ENCODE measurements at regions not wholly inside any gene's neighbourhood (a gene's known extent, or its start where the extent isn't known, plus 50 kb on each side); places are given as distances from the start of the nearest gene placed in this dataset.
"Not testable (repeated sequence)": the region's sequence is repeated elsewhere in the genome, so short reads cannot be mapped to it uniquely, and the experiment has no call there.

DNA sequence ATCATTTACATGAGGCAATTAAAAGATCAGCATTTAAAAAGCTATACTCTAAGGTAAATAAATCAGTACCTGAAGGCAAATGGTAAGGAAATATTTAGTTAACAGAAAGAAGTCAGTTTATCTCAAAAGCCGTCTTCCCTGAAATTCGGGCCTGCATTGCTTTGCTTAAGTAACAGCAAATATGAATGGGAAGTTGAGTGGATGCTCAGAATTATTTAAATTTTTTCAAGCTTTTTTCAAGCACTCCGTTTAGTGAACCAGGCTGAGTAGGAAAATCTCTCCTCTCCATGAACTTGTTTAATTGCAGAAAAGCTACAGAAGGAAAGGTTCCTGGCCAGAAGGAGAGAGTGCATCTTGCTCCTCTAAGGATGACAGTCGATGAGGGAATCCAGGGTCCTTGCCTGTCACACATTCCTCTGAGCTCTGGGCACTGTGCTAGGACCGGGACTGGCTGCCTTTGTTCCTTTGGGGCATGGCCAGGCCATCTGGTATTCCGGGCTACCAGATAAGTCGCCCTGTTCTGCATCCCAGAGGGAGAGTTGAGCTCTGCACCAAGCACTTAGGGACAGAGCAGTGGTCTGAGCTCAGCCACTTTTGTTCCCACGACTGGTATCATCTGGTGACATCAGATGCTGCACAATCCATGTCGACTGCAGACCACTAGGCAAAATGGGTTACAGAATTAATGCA, 77.6 kb downstream of the RIN2 start:
- DNase-seq = no peak

DNA sequence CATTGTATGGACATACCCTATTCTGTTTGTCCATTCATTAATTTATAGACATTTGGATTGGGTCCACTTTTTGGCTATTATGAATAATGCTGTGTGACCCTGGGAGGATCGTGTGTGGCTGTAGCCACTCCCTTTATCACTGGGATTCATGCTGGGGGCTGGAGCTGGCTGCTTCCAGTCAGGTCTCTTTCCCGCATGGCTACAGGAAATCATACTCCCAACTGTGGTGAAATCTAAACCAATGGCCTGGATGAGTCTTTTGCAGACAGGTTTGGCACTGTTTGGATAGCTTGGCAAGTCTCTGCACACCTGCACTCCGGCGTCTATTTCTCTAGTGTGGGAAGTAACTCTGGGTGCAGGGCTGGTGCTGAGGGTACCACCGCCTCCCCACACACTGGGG, 80.4 kb downstream of the RIN2 start:
- DNase-seq = no peak

DNA sequence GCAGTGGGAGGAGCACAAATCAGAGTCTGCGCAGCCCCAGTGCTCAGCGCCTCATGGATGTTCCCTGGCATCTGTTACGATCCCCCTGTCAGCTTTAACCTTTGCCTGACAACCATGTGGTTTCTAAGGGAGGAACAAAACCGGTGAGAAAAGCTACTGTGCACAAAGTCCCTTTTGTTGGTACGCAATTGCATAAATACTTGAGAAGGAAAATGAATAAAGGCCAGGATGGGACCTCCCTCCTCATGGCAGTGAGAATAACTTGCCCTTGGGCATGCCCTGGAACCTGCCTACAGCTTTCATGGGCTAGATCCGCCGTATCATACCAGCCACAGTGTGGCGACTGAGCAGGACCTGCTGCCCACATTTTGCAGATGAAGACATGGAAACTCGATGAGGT, 81.0 kb downstream of the RIN2 start:
- DNase-seq = no peak

DNA sequence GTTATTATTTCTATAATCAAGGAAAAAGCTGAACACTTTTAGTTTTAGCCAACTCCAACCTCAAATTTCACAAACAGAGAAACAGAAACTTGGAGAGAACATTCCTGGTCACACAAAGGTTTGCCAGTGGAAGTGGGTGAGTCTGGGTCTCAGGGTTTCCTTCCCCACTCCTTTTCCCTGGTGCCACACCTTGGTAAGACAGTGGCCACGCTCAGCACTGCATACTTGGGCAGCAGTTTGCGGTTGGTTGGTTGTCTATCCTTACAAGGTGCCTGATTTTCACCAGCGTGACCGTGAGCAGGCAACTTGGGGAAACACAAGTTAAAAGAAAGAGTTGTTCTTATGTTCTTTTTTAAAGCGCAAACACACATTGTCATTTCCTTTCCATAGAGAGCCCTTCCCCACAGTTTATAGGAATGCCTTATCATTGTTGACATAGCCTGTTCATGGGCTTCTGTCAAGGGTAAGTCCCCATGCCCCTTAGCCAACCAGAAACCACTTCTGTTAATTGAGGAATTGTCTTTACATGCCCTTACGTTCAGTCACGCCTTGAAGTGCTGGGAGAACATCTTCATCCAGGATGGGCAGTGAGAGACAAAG, 82.2 kb downstream of the RIN2 start:
- DNase-seq = no peak

DNA sequence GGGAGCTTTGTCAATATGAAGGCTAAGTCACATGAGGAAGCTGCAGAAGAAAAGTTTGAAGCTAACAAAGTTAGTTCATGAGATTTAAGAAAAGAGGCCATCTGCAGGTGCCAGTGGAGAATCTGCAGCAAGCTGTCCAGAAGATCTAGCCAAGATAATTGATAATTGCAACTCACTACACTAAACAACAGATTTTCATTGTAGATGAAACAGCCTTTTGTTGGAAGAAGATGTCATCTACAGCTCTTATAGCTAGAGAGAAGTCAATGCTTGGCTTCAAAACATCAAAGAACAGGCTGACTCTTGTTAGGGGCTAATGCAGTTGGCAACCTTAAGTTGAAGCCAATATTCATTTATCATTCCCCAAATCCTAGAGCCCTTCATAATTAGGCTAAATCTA, 83.7 kb downstream of the RIN2 start:
- DNase-seq = no peak

DNA sequence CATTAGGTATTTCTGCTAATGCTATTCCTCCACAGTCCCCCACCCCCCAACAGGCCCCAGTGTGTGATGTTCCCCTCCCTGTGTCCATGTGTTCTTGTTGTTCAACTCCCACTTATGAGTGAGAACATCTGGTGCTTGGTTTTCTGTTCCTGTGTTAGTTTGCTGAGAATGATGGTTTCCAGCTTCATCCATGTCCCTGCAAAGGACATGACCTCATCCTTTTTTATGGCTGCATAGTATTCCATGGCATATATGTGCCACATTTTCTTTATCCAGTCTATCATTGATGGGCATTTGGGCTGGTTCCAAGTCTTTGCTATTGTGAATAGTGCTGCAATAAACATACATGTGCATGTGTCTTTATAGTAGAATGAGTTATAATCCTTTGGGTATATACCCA, 86.8 kb downstream of the RIN2 start:
- not testable (repeated sequence) for DNase-seq

DNA sequence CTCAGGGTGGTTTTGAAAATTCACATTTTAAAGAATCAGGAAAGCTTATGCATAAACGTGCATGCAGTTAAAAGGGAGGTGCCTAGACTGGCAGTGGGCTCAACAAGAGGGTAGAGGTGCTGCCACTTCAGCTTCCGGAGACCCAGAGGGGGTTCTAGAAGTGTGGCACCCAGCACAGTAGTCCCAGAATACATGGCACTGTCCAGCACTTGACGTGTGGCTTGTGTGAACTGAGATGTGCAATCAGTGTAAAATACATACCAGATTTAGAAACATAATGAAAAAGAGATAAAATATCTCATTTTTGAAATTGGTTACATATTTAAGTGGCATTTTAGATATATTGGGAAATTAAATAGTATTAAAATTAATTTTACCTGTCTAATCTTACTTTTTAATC, 89.3 kb downstream of the RIN2 start:
- no peak for DNase-seq

DNA sequence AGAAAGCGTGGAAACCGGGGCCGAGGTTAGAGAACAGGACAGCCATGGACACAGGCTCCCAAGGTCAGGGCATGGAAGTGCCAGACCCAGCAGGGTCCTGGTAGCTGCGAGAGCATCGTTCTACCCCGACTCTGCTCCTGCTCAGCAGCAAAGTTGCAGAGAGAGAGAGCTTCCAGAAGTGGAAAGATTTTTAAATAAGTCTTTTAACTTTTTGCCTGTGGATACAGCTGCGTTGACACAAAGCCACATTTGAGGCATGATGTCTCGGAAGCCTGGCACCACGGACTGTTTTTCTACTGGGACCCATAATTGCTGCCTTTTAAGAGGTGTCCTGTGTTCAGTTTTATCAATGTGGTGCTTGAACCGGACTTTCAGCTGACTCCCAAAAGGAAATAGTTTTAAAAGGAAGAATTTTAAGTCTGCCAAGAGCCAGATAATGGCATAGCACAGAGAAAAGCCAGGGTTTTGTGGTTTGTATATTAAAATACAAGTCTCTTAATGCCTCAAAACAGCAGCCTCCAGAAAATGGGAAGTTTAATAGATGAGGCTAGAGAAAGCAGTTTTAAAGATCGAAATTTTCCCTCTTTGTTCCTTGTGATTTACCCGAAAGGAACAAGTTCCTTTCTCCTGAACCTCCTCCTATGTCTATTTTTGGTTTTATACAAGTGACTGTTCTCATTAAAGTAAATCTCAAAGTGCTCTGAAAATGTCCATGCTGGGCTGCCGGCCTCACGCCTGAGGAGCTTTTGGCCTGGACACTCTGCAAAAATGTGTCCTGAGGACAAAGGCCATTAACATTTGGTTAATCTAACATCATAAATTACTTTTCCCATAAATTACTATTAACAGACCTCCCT, 91.5 kb downstream of the RIN2 start:
- DNase-seq = no peak

DNA sequence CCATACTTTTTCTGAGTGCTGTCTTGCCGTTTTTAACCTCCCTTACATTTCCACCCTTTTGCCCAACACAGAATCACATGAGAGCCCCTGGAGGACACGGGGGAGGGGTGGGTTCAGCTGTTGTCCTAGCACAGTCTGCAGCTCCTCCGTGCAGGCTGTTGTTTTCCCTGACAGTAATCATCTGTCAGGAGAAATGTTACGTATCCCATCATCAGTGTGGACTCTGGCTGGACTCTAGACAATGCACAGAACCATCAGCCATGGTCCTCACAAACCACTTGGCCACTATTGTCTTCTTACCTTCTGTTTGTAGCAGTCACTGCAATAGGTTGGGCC, 92.1 kb downstream of the RIN2 start:
- DNase-seq = no peak

DNA sequence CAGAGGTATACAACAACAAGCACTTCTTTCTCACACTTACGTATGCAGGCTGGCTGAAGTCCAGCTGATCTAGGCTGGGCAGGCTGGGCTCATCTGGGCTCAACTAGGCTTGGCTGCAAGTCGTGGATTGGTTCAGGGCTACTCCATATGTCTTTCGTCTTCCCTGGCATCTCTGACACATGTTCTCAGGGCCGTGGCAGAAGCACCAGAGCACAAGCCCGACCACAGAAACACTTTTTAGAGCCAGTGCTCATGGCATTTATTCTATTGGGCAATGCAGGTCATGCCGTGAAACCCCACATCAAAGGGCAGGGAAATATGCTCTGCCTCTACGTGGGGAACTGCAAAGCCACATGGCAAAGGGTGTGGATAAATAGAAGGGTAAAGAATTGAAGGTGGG, 93.8 kb downstream of the RIN2 start:
- DNase-seq = no peak

DNA sequence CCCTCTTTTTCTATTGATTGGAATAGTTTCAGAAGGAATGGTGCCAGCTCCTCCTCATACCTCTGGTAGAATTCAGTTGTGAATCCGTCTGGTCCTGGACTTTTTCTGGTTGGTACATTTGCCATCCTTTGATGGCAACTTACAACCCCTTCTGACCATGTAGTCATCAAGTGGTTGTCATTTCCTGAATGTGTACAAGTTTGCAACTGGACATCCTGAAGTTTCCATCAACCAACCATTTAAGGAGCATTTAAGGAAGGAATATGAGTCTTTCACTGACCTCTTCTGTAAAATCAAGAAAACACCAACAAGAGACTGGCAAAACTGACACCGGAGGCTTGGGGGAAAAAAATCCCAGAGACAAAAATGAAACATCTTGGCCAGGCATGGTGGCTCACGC, 97.4 kb downstream of the RIN2 start:
- no peak for DNase-seq

DNA sequence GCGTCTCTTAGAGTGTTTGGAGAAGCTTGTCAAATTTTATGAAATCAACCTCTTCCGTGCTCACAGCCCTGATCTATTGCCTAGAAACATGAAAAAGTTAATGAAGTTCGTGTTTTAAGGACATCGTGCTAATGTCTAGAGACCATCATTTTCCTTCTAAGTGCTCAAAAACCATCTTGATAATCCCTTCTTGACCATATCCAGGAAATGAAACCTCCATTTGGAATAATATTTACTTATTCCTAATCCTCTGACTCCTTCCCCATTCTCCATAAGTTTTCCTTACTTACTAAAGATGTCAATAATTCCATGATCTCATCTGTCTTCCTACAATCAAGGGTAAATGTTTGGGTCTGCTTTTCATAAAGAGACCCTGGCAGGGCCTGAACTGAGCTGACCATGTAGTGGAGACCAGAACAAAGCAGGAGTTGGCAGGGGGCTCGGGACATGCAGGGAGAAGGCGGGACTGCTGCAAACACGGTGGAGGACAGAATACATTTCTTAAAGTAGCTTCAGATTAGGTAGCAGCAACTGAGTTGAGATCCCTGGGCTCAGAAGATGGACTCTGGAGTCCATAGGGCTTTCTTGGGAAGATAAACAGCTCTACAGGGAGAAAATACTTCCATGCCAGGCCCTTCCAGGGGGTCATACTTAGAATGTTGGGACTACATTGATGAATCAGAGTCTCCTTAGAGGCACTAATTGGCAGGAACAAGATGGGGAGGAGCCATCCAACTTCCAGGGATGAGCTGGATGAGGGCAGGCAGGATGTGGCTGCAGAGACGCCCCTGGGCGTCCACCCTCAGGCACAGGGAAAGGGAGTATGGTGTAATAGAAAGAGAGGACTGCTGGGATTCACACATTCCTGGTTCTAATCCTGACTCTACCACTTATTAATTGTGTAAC, 100.7 kb downstream of the RIN2 start:
- no peak for DNase-seq

DNA sequence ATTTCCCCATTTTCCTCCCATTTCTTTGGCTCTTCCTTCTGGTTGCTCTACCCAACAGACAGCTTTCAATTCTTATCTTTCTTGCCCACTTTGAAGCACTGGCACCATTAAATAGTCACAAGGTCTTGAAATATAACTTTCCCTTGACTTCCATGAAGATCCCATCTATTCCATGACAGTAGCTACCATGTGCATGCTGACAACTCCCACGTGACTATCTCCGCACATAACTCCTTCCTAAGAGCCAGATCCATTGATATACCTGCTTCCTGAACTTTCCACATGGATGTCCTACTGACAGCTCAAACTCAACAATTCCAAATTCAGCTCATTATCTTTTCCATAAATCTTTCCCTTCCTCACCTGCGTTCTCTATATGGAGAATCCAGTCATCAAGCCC, 101.4 kb downstream of the RIN2 start:
- DNase-seq = no peak

DNA sequence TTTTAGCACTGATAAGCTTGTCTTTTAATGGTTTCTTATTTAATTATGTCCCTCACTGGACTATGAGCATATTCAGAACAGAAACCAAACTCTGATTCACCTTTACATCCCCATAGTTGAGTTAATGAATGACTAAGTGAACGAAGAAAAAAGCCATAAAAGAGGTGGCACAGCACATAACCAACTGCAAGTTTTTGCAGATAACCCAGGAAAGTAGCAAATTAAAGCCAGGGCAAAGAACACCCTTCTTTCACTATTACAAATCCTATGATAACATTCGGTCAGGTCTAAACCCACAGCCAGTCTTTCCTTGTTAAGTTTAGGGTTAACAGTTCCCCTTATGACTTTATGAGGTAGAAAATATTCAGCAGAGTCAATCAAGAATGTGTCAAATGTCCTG, 102.7 kb downstream of the RIN2 start:
- DNase-seq = no peak

DNA sequence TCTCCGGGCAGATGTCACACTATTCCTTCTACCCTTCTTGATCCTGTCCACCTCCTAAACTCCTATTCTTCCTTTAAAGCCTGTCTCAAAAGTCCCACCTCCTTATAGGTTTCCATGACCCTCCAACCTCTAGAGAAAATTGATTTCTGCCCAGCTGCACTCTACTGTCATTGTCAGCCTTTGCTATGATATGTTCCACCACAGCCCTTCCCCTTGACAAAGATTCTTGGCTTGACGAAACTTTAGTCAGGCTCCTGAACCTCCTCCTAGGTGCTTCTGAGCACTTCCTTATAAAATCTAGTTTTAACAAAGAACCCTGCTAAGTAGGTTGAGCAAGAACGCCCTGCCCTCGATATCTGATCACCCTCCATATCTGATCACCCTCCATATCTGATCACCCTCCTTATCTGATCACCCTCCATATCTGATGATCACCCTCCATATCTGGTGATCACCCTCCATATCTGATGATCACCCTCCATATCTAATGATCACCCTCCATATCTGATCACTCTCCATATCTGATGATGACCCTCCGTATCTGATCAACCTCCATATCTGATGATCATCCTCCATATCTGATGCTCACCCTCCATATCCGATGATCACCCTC, 103.2 kb downstream of the RIN2 start:
- DNase-seq = no peak

DNA sequence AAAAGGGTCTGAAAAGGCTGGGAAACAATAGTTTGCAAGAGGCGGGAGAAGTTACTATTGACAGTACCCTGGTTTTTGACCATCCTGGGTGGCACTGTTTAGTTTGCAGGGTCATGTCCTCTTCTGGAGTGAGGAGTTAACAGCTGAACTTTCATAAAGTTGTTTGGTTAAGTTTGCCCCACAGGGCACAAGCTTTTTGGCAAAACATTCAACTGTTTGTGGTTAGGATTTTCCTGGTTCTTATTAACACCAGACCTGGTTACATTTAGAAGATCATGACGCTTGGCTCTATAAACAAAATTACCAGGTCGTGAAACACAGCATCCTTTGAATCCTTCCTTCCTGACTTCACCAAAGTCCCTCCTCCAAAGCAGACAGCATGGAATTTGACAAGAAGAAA, 106.1 kb downstream of the RIN2 start:
- no peak for DNase-seq

DNA sequence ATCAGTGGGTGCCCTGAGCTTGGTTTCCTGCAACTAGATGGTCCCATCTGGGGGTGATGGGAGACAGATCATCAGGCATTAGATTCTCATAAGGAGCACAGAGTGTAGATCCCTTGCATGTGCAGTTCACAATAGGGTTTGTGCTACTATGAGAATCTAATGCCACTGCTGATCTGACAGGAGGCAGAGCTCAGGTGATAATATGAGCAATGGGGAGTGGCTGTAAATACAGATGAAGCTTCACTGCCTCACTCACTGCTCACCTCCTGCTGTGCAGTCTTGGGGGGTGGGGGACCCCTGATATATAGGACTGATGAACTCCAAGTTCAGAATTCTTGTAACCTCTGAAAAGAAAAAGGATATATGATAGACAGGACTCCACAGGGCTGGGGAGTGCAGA, 108.0 kb downstream of the RIN2 start:
- no peak for DNase-seq

DNA sequence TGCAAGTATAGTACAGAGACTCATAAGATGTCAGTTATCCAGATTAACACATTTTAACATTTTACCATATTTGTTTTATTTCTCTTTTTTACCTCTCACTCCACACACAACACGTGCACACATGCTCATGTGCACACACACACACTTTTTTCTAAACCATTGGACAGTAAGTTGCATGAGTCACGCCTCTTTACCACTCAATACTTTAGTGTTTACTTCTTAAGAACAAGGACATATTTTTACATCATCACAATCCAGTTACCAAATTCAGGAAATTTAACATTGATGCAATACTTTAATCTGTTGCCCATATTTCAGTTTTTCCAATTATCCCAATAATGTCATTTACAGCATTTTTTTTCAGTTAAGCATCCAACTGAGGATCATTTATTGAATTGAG, 109.0 kb downstream of the RIN2 start:
- DNase-seq = no peak

DNA sequence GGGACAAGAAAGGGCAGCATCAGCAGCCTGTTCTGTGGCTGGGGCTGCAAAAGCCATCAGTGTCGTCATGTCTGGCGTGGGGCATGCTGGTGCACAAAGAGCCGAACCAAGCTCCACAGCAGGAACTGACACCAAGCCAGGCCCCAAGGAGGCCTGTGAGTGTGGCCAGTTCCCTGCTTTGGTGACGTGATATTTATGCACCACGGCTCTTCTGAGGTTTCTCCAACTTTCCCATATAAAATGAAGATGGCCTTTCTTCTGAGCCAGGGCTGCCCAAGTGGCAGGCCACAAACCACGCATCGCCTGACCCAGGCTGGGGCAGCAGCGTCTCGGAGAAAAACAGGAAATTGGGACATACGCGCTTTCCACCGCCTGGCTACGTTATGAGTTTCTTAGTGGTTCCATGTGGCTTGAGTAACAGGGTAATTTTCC, 109.9 kb downstream of the RIN2 start:
- no peak for DNase-seq

DNA sequence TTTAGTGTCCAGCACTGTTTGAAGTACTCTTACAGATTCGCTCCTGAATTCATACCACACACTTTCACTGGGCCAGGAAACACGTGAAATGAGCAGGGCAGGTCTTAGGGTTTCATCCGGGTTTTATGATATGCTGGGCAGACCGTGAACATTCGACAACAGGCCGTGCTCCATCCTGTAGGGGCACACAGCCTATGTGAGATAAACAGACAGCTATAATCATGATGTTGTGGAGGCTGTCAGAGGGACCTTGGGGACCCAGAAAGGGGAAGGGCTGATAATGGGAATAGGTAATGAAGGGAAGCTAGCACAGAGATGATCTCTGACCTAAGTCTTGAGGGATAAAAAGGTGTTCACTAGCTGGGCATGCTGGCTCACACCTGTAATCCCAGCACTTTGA, 110.4 kb downstream of the RIN2 start:
- DNase-seq = no peak

DNA sequence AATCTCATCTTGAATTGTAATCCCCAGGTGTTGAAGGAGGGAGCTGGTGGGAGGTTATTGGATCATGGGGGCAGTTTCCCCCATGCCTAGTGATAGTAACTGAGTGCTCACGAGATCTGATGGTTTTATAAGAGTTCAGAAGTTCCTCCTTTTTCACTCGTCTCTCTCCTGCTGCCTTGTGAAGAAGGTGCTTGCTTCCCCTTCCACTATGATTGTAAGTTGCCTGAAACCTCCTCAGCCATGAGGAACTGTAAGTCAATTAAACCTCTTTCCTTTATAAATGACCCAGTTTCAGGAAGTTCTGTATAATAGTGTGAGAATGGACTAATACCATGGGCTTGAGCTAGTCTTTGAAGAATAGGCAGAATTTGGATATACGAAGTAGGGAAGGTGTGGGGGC, 113.9 kb downstream of the RIN2 start:
- no peak for DNase-seq

DNA sequence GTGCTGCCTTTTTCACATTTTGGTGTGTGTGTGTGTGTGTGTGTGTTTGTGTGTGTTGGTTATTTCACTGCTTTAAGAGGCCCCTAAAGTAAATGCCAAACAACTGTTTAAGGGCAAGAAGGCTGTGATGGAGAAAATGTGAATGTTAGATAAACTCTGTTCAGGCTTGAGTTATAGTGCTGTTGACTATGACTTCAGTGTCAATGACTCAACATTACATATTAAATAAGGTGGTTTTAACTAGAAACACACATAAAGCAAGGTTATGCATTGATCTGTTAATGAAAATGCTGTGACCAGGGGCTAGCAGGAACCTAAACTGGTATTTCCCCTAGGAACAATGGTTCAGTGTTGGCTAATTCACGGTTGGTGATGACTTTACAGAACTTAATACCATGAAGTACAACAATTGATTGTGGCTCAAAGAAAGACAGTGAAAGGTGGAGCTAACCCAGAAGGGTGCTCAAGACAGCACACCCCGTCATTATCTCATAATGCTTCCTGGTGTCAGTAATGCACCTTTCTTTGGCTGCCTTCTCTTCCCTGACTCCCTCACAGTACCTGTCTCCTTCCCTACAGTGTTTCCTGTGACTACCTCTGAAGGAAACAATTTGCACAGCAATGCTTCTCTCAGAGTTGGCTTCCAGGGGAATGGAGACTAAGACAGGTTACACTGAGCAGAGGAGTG, 116.1 kb downstream of the RIN2 start:
- no peak for DNase-seq

All from NCI-H774 (cell line).